Endothelial cell of umbilical vein (primary cell): ENCODE measurements at regions not wholly inside any gene's neighbourhood (a gene's known extent, or its start where the extent isn't known, plus 50 kb on each side); places are given as distances from the start of the nearest gene placed in this dataset.
A peak's percentile ranks its signal among the peaks of the same experiment; 100 is the strongest.

ENCODE experiments used
- BruUV-seq: library from RNA; stranded (reverse); fragments of 400-500 nt; replicated peaks from 2 replicates; lab custom pipeline; 2021; lab: Mats Ljungman, UMichigan
- CTCF ChIA-PET: fragments of 300-600, 350-600 bp; sonication (Branson Sonifier 250); formaldehyde crosslinking; loops from one replicate; lab custom pipeline; 2021; ENCODE audit warnings: antibody characterized with exemption, inconsistent platforms; lab: Charles Lee
- POLR2A ChIA-PET: fragments of 300-600, 350-600 bp; sonication (Branson Sonifier 250); formaldehyde crosslinking; loops from one replicate; lab custom pipeline; 2021; ENCODE audit warnings: antibody characterized with exemption, inconsistent platforms; lab: Charles Lee
- DNase-seq: peaks from one replicate; pipeline ENCODE4 v3.0.0-alpha.2; 2011; ENCODE audit warnings: low read depth, low spot score
- FAIRE-seq: peaks from 2 replicates; lab custom pipeline; 2011; peaks lifted over from hg19 to GRCh38; lab: Jason Lieb, UNC
- H2AFZ ChIP-seq: 2 replicates; pipeline ENCODE4 v1.6.0; 2012; ENCODE audit warnings: low read depth, low read length, control low read depth, inconsistent platforms
- H3K27ac ChIP-seq: 2 replicates; pipeline ENCODE4 v1.5.1; 2011; ENCODE audit warnings: low read depth, mild to moderate bottlenecking, control low read depth, low read length, moderate library complexity; ENCODE audit not compliant: insufficient read depth
- H3K27me3 ChIP-seq, 2 experiments: 2 replicates each; pipeline versions ENCODE4 v1.6.0 to v1.6.1; 2011; ENCODE audit warnings: low read length in 2 of 2, mixed read lengths in 1 of 2; ENCODE audit not compliant: control insufficient read depth in 2 of 2, insufficient read depth in 2 of 2
- H3K36me3 ChIP-seq, 2 experiments: 2 replicates in 1 of 2; 3 replicates in 1 of 2; pipeline ENCODE4 v1.5.1; 2011; ENCODE audit warnings: low read length in 2 of 2, mild to moderate bottlenecking in 1 of 2, moderate library complexity in 1 of 2; ENCODE audit not compliant: control insufficient read depth in 2 of 2, insufficient read depth in 2 of 2; ENCODE audit errors: extremely low read depth in 1 of 2
- H3K4me1 ChIP-seq: 3 replicates; pipeline ENCODE4 v1.5.1; 2011; ENCODE audit warnings: mild to moderate bottlenecking, low read length; ENCODE audit not compliant: control insufficient read depth, insufficient read depth; ENCODE audit errors: extremely low read depth
- H3K4me2 ChIP-seq: 2 replicates; pipeline ENCODE4 v1.6.1; 2011; ENCODE audit warnings: low read length, control low read depth, mixed read lengths; ENCODE audit not compliant: insufficient read depth
- H3K4me3 ChIP-seq, 3 experiments: fragments of 200-600 bp in 1 of 3; sonication (generic), shearing (Covaris generic) in 1 of 3; replicated peaks in 1 of 3; 2 replicates each; pipeline ENCODE4 v1.5.1; 2011 to 2016; ENCODE audit warnings: control low read depth in 3 of 3, low read length in 3 of 3, mild to moderate bottlenecking in 2 of 3, inconsistent platforms in 1 of 3, low read depth in 1 of 3, moderate library complexity in 1 of 3; ENCODE audit not compliant: insufficient read depth in 1 of 3
- H3K79me2 ChIP-seq: 2 replicates; pipeline ENCODE4 v1.6.0; 2012; ENCODE audit warnings: low read length, inconsistent platforms; ENCODE audit not compliant: control insufficient read depth, insufficient read depth
- H3K9ac ChIP-seq: replicated peaks from 2 replicates; pipeline ENCODE3; 2011; ENCODE audit warnings: low read length, control low read depth; ENCODE audit not compliant: insufficient read depth; ENCODE audit errors: extremely low read depth
- H3K9me1 ChIP-seq: replicated peaks from 3 replicates; pipeline ENCODE4 v1.6.0; 2011; ENCODE audit warnings: mild to moderate bottlenecking, low read length; ENCODE audit not compliant: control insufficient read depth, insufficient read depth; ENCODE audit errors: extremely low read depth
- H3K9me3 ChIP-seq: replicated peaks from 2 replicates; pipeline ENCODE4 v1.5.1; 2012; ENCODE audit warnings: low read length, inconsistent platforms; ENCODE audit not compliant: control insufficient read depth, insufficient read depth
- H4K20me1 ChIP-seq: replicated peaks from 2 replicates; pipeline ENCODE3; 2011; ENCODE audit warnings: mild to moderate bottlenecking, low read length; ENCODE audit not compliant: control insufficient read depth, insufficient read depth; ENCODE audit errors: extremely low read depth
- CTCF ChIP-seq, 2 donors: IDR thresholded peaks; 1 replicate in 1 of 2; 2 replicates in 1 of 2; pipeline ENCODE4 v1.5.1; 2011; ENCODE audit warnings: low read length in 2 of 2, mild to moderate bottlenecking in 2 of 2, moderate library complexity in 2 of 2, control low read depth in 1 of 2, inconsistent platforms in 1 of 2, low read depth in 1 of 2; ENCODE audit not compliant: insufficient read depth in 1 of 2; ENCODE audit errors: extremely low read depth in 1 of 2
- JUN ChIP-seq: IDR thresholded peaks from 2 replicates; pipeline ENCODE4 v1.6.1; 2011; ENCODE audit warnings: borderline replicate concordance, low read depth; ENCODE audit not compliant: insufficient read length, insufficient read depth
- MAX ChIP-seq: IDR thresholded peaks from 2 replicates; pipeline ENCODE4 v1.6.1; 2011; ENCODE audit not compliant: insufficient read depth, insufficient read length
- MYC ChIP-seq: IDR thresholded peaks from one replicate; pipeline ENCODE4 v1.6.1; 2011; ENCODE audit warnings: mild to moderate bottlenecking, low read depth, low read length
- POLR2AphosphoS5 ChIP-seq: IDR thresholded peaks from 2 replicates; pipeline ENCODE4 v1.6.1; 2012; ENCODE audit warnings: low read depth, mild to moderate bottlenecking, control low read depth, low read length, moderate library complexity; ENCODE audit not compliant: insufficient read depth
- dilution Hi-C: fragments of 300-500 bp; cut with MboI; formaldehyde crosslinking; loops from one replicate; pipeline ENCODE4 v1.15.0; 2019; ENCODE audit warnings: low sequenced_read_pairs; ENCODE audit not compliant: extremely low pct_ligation_motif_present
- intact Hi-C: fragments of 100-400 bp; cut with micrococcal nuclease; formaldehyde crosslinking; loops from one replicate; pipeline ENCODE4 v1.10.0; 2022

- ChIA-PET POLR2A (no interaction called here), CTCF (interaction anchor here (0.7 to 1.8 kb wide), 5 partner anchors 10 to 285 kb away, joined by 3 to 6 read pairs (median 3); no protein-coding TSS in a partner anchor)
- dilution Hi-C loops: no loop called here
Observed at GRCh38 chr3:116842254-116842957, 132.8 kb downstream of the TUSC7 start.

More at GRCh38 chr3:116842254-116842957, 132.8 kb downstream of the TUSC7 start:
- H3K27ac ChIP-seq: no peak overlapping the region
- H3K9ac ChIP-seq: no peak overlapping the region
- peak; percentile 4 for FAIRE-seq
- no peak for DNase-seq
- BruUV-seq: no TSS peak
- H3K4me3 ChIP-seq: no peak overlapping the region
- H3K79me2 ChIP-seq: no peaks in the 10 kb centered on the region
- H3K4me2 ChIP-seq: no peak overlapping the region
- no peaks in the 10 kb centered on the region for H3K27me3 ChIP-seq
- no peaks in the 10 kb centered on the region for H3K9me1 ChIP-seq
- TF ChIP-seq MYC (no peak), MAX (no peak), JUN (no peak), POLR2AphosphoS5 (no peak), CTCF (IDR thresholded peaks at IDR 0.05; ENCODE audit: extremely low read depth in 1 of 2, insufficient read depth in 1 of 2, low read depth in 1 of 2, low read length in 2 of 2) (no peak)
- no peaks in the 10 kb centered on the region for H3K36me3 ChIP-seq
- H2AFZ ChIP-seq: no peak overlapping the region
- intact Hi-C loops: no loop called here
- no peaks in the 10 kb centered on the region for H3K4me1 ChIP-seq
- H3K9me3 ChIP-seq: no peaks in the 10 kb centered on the region
- no peaks in the 10 kb centered on the region for H4K20me1 ChIP-seq
